HG03108 (cell line): ENCODE measurements at regions not wholly inside any gene's neighbourhood (a gene's known extent, or its start where the extent isn't known, plus 50 kb on each side); places are given as distances from the start of the nearest gene placed in this dataset.
"Not testable (repeated sequence)": the region's sequence is repeated elsewhere in the genome, so short reads cannot be mapped to it uniquely, and the experiment has no call there.

Source experiments
- ATAC-seq: cut with Tn5 transposase; IDR thresholded peaks from one replicate; pipeline ENCODE4 v1.9.1; 2021; ENCODE audit warnings: moderate library complexity; ENCODE audit not compliant: unreplicated experiment

- ATAC-seq = no peak
Measured at GRCh38 chr18:70640336-70640887, 351.6 kb downstream of the SOCS6 start.

GRCh38 chr18:70636991-70637390, 348.1 kb downstream of the SOCS6 start:
- no peak for ATAC-seq

- no peak for ATAC-seq
Measured at GRCh38 chr18:70634576-70635147, 345.8 kb downstream of the SOCS6 start.

GRCh38 chr18:70627182-70627802, 338.4 kb downstream of the SOCS6 start:
- no peak for ATAC-seq

- ATAC-seq = no peak
Measured at GRCh38 chr18:70622622-70623419, 334.0 kb downstream of the SOCS6 start.

- ATAC-seq = no peak
Measured at GRCh38 chr18:70621710-70622109, 332.9 kb downstream of the SOCS6 start.

- no peak for ATAC-seq
Measured at GRCh38 chr18:70620837-70621612, 332.2 kb downstream of the SOCS6 start.

- ATAC-seq = no peak
Measured at GRCh38 chr18:70617020-70617763, 328.3 kb downstream of the SOCS6 start.

GRCh38 chr18:70600225-70600925, 311.5 kb downstream of the SOCS6 start:
- ATAC-seq = no peak

GRCh38 chr18:70598406-70598805, 309.6 kb downstream of the SOCS6 start:
- ATAC-seq = no peak

GRCh38 chr18:70582981-70583380, 294.1 kb downstream of the SOCS6 start:
- no peak for ATAC-seq

- ATAC-seq = no peak
Measured at GRCh38 chr18:70578480-70578879, 289.6 kb downstream of the SOCS6 start.

GRCh38 chr18:70577023-70577420, 288.2 kb downstream of the SOCS6 start:
- ATAC-seq = no peak

- ATAC-seq = no peak
Measured at GRCh38 chr18:70576276-70577022, 287.6 kb downstream of the SOCS6 start.

GRCh38 chr18:70574951-70575350, 286.1 kb downstream of the SOCS6 start:
- not testable (repeated sequence) for ATAC-seq

GRCh38 chr18:70569647-70570046, 280.8 kb downstream of the SOCS6 start:
- not testable (repeated sequence) for ATAC-seq

- ATAC-seq = no peak
Measured at GRCh38 chr18:70559446-70559845, 270.6 kb downstream of the SOCS6 start.

- ATAC-seq = no peak
Measured at GRCh38 chr18:70558371-70558770, 269.5 kb downstream of the SOCS6 start.

- no peak for ATAC-seq
Measured at GRCh38 chr18:70554854-70555445, 266.1 kb downstream of the SOCS6 start.
